ENCODE measurements at regions not wholly inside any gene's neighbourhood (a gene's known extent, or its start where the extent isn't known, plus 50 kb on each side); places are given as distances from the start of the nearest gene placed in this dataset.

DNA sequence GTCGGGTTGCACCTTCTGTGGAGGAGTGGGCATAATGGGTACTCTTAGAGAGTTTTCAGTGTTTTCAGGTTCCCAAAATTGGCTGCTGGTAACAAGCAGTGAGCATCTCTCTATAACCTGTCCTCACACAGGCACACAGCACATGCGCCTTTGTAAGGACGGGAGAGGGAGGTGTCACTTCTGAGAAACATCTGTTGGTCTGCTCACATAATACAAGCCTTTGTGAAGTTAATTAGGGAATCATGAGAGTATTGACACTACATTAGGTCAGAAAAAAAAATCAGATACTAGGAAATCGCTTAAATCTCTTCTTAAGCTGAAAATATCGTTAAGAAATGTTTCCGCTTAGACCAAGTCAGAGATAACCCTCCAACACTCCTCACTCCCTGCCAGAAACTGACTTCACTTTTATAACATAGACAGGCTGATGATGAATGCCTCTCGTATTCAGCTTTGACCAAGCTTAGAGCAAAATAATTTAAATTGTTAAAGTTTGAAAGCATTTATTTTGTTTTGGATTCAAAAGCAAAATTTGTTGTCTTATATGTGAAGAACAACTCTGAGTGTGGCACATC, 769.7 kb downstream of the TNS3 start:
- TF ChIP-seq CTCF (conservative IDR thresholded peaks at IDR 0.05; ENCODE audit: low read length): no peak
- TF ChIP-seq EZH2phosphoT487 (IDR thresholded peaks at IDR 0.05; ENCODE audit: borderline replicate concordance): no peak
